ENCODE measurements at regions not wholly inside any gene's neighbourhood (a gene's known extent, or its start where the extent isn't known, plus 50 kb on each side); places are given as distances from the start of the nearest gene placed in this dataset. TPM values are rescaled to one million over a fixed set of nuclear protein-coding genes. Genes with fewer than 3 reads are reported as not detected.

Small RNA genes in the stretch of these regions (small RNA-seq; reads per million reads assigned to genes)
- not detected for gene MIR8081 (ENCODE audit: low read depth)

Data from mesenchymal stem cell (in vitro differentiated cells and primary cell).